ENCODE measurements at regions not wholly inside any gene's neighbourhood (a gene's known extent, or its start where the extent isn't known, plus 50 kb on each side); places are given as distances from the start of the nearest gene placed in this dataset.
"Not testable (repeated sequence)": the region's sequence is repeated elsewhere in the genome, so short reads cannot be mapped to it uniquely, and the experiment has no call there.

GRCh38 chr1:610538-610937 lies 75.9 kb downstream of the OR4F16 start:
- DNase-seq = not testable (repeated sequence)

GRCh38 chr1:609161-609560 lies 77.3 kb downstream of the OR4F16 start:
- not testable (repeated sequence) for DNase-seq

- peak in 1 of 2 donors; percentile 42 for DNase-seq
These were observed 81.2 kb downstream of the OR4F16 start for GRCh38 chr1:605279-605678.

GRCh38 chr1:588211-588610 lies 98.2 kb downstream of the OR4F16 start:
- not testable (repeated sequence) for DNase-seq

- peak; percentile 33 to 38 for DNase-seq
These were observed 100.5 kb downstream of the OR4F16 start for GRCh38 chr1:585992-586391.

Data from CD4-positive, alpha-beta T cell treated with Interleukin-1 beta for 1 hour (primary cell).